ENCODE measurements at regions not wholly inside any gene's neighbourhood (a gene's known extent, or its start where the extent isn't known, plus 50 kb on each side); places are given as distances from the start of the nearest gene placed in this dataset.

- Histone ChIP-seq H2AK5ac (ENCODE audit: low read depth, low read length) (no peak overlapping the region), H4K8ac (ENCODE audit: extremely low read depth, insufficient read depth, low read length) (no peak overlapping the region), H3K79me2 (ENCODE audit: control insufficient read depth in 1 of 2, insufficient read depth in 2 of 2, low read length in 2 of 2) (no peaks in the 10 kb centered on the region), H2BK20ac (ENCODE audit: low read length) (no peak overlapping the region), H3K4me1 (replicated peaks in 1 of 4; ENCODE audit: control insufficient read depth in 3 of 4, insufficient read depth in 4 of 4, low read length in 3 of 4) (no peaks in the 10 kb centered on the region), H3K18ac (ENCODE audit: extremely low read depth, low read length) (no peak overlapping the region), H3K56ac (replicated peaks; ENCODE audit: insufficient read length, low read depth, low read length) (no peak overlapping the region), H3K4me2 (ENCODE audit: insufficient read depth in 1 of 2, low read depth in 2 of 2, low read length in 2 of 2) (no peak overlapping the region), H3K14ac (ENCODE audit: insufficient read length) (no peak overlapping the region), H2BK12ac (ENCODE audit: low read depth, low read length) (no peak overlapping the region), H3K27ac (ENCODE audit: low read depth, low read length) (no peak overlapping the region), H3K79me1 (ENCODE audit: low read depth, low read length) (no peaks in the 10 kb centered on the region), H4K91ac (replicated peaks; ENCODE audit: insufficient read length, low read length) (no peak overlapping the region), H3K9me3 (ENCODE audit: insufficient read depth in 2 of 2, low read depth in 1 of 2, low read length in 1 of 2) (no peaks in the 10 kb centered on the region), H2AFZ (ENCODE audit: low read length) (no peak overlapping the region), H2BK15ac (ENCODE audit: low read length) (no peak overlapping the region), H3K27me3 (replicated peaks in 1 of 4; ENCODE audit: control insufficient read depth in 3 of 4, extremely low read depth in 1 of 4, insufficient read depth in 3 of 4, low read length in 3 of 4) (no peaks in the 10 kb centered on the region; a peak in 1 of 7 replicates), H3K4ac (replicated peaks; ENCODE audit: insufficient read length, low read depth, low read length) (no peak overlapping the region), H3K36me3 (ENCODE audit: control insufficient read depth in 2 of 4, insufficient read depth in 4 of 4, low read length in 3 of 4) (no peaks in the 10 kb centered on the region), H3K4me3 (ENCODE audit: extremely low read depth in 1 of 4, insufficient read depth in 2 of 4, low read depth in 3 of 4, low read length in 4 of 4) (no peak overlapping the region), H3K23ac (ENCODE audit: insufficient read length) (no peak overlapping the region), H3K9ac (replicated peaks in 1 of 4; ENCODE audit: extremely low read depth in 1 of 4, low read depth in 3 of 4, low read length in 3 of 4) (no peak overlapping the region), H4K20me1 (replicated peaks in 1 of 2; ENCODE audit: control insufficient read depth in 1 of 2, insufficient read depth in 2 of 2, low read length in 2 of 2) (no peaks in the 10 kb centered on the region), H3K23me2 (ENCODE audit: low read depth, low read length) (no peaks in the 10 kb centered on the region), H2BK5ac (ENCODE audit: low read depth, low read length) (no peak overlapping the region), H4K5ac (ENCODE audit: insufficient read length, low read depth, low read length) (no peak overlapping the region), H2BK120ac (replicated peaks; ENCODE audit: low read depth, low read length) (no peak overlapping the region)
- 83% methylated on average over 4 of the region's 4 CpGs; no CpG with 5 or more reads in 1 of the 2 experiments for WGBS, 2 experiments (ENCODE audit: extremely low coverage in 1 of 2, insufficient coverage in 1 of 2, insufficient read length in 1 of 2, insufficient replicate concordance in 2 of 2, low coverage in 1 of 2, low lambda C conversion rate in 2 of 2, missing lambda C conversion rate in 1 of 2)
- POLR2A ChIA-PET (ENCODE audit: partially characterized antibody): no interaction called here
- DNase-seq (ENCODE audit: low read depth in 1 of 2, low spot score in 2 of 2): no peak
- CTCF ChIA-PET (ENCODE audit: partially characterized antibody): interaction anchor here (1.0 to 2.3 kb wide), 5 partner anchors 10 to 331 kb away, joined by 3 to 11 read pairs (median 4); no protein-coding TSS in a partner anchor
- FAIRE-seq: no peak
- TF ChIP-seq POLR2AphosphoS5 (IDR thresholded peaks at IDR 0.05; ENCODE audit: low read depth, low read length) (no peak), PHF8 (conservative IDR thresholded peaks at IDR 0.05; ENCODE audit: low read depth, low read length) (no peak), ZNF274 (IDR thresholded peaks at IDR 0.05; ENCODE audit: borderline replicate concordance, extremely low read depth, low read length) (no peak), SP2 (IDR thresholded peaks at IDR 0.05; ENCODE audit: low read length) (no peak), SP1 (IDR thresholded peaks at IDR 0.05; ENCODE audit: low read depth, low read length) (no peak)
Measured at GRCh38 chr5:133763744-133764143, 151.4 kb upstream of the FSTL4 start.
